ENCODE measurements at regions not wholly inside any gene's neighbourhood (a gene's known extent, or its start where the extent isn't known, plus 50 kb on each side); places are given as distances from the start of the nearest gene placed in this dataset.
"Not testable (repeated sequence)": the region's sequence is repeated elsewhere in the genome, so short reads cannot be mapped to it uniquely, and the experiment has no call there.

- TF ChIP-seq CTCF (optimal IDR thresholded peaks at IDR 0.05 in 1 of 3, IDR thresholded peaks at IDR 0.05 in 1 of 3, conservative IDR thresholded peaks at IDR 0.05 in 1 of 3; ENCODE audit: extremely low read depth in 1 of 3, insufficient read depth in 2 of 3, low read length in 3 of 3); EZH2 (IDR thresholded peaks at IDR 0.05; ENCODE audit: low read length): not testable (repeated sequence)
Observed at GRCh38 chr4:187090832-187091231, 367.2 kb upstream of the FAT1 start.
